Kidney (tissue), 13 donors: ENCODE measurements at regions not wholly inside any gene's neighbourhood (a gene's known extent, or its start where the extent isn't known, plus 50 kb on each side); places are given as distances from the start of the nearest gene placed in this dataset.

ENCODE experiments used
- DNase-seq, 5 donors: peaks; one replicate each; pipeline ENCODE4 v3.0.0-alpha.2; 2013 to 2020
- FAIRE-seq: peaks from 2 replicates; lab custom pipeline; 2012; peaks lifted over from hg19 to GRCh38; lab: Jason Lieb, UNC
- H3K27ac ChIP-seq, 2 donors: one replicate each; pipeline ENCODE4 v1.7.0; 2013; ENCODE audit warnings: low read depth in 2 of 2, low read length in 2 of 2, inconsistent platforms in 1 of 2
- H3K27me3 ChIP-seq: one replicate; pipeline ENCODE4 v1.7.1; 2013; ENCODE audit warnings: low read length, inconsistent platforms; ENCODE audit not compliant: control insufficient read depth, insufficient read depth
- H3K36me3 ChIP-seq, 3 donors: one replicate each; pipeline versions ENCODE4 v1.7.0 to v1.7.1; 2013; ENCODE audit warnings: low read length in 3 of 3, control low read depth in 1 of 3, inconsistent platforms in 1 of 3; ENCODE audit not compliant: insufficient read depth in 3 of 3, control insufficient read depth in 2 of 3
- H3K4me1 ChIP-seq, 3 donors: one replicate each; pipeline versions ENCODE4 v1.7.0 to v1.7.1; 2013; ENCODE audit warnings: low read length in 3 of 3, inconsistent platforms in 1 of 3, low read depth in 1 of 3; ENCODE audit not compliant: control insufficient read depth in 2 of 3, insufficient read depth in 2 of 3
- H3K4me3 ChIP-seq, 3 donors: one replicate each; pipeline versions ENCODE4 v1.7.0 to v1.8.1; 2013; ENCODE audit warnings: low read length in 3 of 3, control low read depth in 1 of 3, inconsistent platforms in 1 of 3
- H3K9ac ChIP-seq, 3 donors: one replicate each; pipeline versions ENCODE4 v1.7.0 to v1.7.1; 2013; ENCODE audit warnings: low read length in 3 of 3, control low read depth in 1 of 3, inconsistent platforms in 1 of 3
- H3K9me3 ChIP-seq, 3 donors: one replicate each; pipeline versions ENCODE4 v1.7.0 to v1.7.1; 2013; ENCODE audit warnings: low read length in 3 of 3, control low read depth in 1 of 3, inconsistent platforms in 1 of 3; ENCODE audit not compliant: control insufficient read depth in 2 of 3, insufficient read depth in 1 of 3
- intact Hi-C: fragments of 100-400 bp; cut with DNase I; formaldehyde crosslinking; loops from one replicate; pipeline ENCODE4 v1.11.1; 2022
- TF ChIP-seq, protein P1 (sequence below): IDR thresholded peaks from 3 replicates; pipeline ENCODE4 v1.5.1; 2012; ENCODE audit warnings: mild to moderate bottlenecking, moderate library complexity, borderline replicate concordance; ENCODE audit not compliant: insufficient read depth; ENCODE audit errors: extremely low read depth
- donor health status: control.
- donor health status: control.
- donor health status: control.
- donor health status: control.
- donor health status: control.
- donor health status: DM: yes; HTN: yes; CAD: no.
- donor health status: Normal renal cell carcinoma (clear cell type).

- FAIRE-seq, result no peak
Observed at GRCh38 chr3:31331278-31331677, 201.4 kb upstream of the STT3B start.

GRCh38 chr3:31341130-31341529 lies 191.6 kb upstream of the STT3B start:
- Histone ChIP-seq H3K27ac (no peak overlapping the region), H3K4me3 (no peak overlapping the region), H3K36me3 (no peaks in the 10 kb centered on the region), H3K27me3 (no peaks in the 10 kb centered on the region), H3K4me1 (no peaks in the 10 kb centered on the region), H3K9ac (no peak overlapping the region), H3K9me3 (no peaks in the 10 kb centered on the region)
- FAIRE-seq, result no peak
- TF ChIP-seq, protein P1, sequence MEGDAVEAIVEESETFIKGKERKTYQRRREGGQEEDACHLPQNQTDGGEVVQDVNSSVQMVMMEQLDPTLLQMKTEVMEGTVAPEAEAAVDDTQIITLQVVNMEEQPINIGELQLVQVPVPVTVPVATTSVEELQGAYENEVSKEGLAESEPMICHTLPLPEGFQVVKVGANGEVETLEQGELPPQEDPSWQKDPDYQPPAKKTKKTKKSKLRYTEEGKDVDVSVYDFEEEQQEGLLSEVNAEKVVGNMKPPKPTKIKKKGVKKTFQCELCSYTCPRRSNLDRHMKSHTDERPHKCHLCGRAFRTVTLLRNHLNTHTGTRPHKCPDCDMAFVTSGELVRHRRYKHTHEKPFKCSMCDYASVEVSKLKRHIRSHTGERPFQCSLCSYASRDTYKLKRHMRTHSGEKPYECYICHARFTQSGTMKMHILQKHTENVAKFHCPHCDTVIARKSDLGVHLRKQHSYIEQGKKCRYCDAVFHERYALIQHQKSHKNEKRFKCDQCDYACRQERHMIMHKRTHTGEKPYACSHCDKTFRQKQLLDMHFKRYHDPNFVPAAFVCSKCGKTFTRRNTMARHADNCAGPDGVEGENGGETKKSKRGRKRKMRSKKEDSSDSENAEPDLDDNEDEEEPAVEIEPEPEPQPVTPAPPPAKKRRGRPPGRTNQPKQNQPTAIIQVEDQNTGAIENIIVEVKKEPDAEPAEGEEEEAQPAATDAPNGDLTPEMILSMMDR, result no peak
- intact Hi-C loops, result no loop called here
- peak in 3 of 5 donors; percentile 19 to 38 (median 19) for DNase-seq

More at GRCh38 chr3:31331278-31331677, 201.4 kb upstream of the STT3B start:
- Histone ChIP-seq H3K4me3 (no peak overlapping the region), H3K27ac (no peak overlapping the region), H3K27me3 (no peaks in the 10 kb centered on the region), H3K9me3 (no peaks in the 10 kb centered on the region), H3K36me3 (no peaks in the 10 kb centered on the region), H3K9ac (no peak overlapping the region), H3K4me1 (no peaks in the 10 kb centered on the region)
- intact Hi-C loops, result no loop called here
- TF ChIP-seq, protein P1, result no peak
- DNase-seq, result no peak

- no peak overlapping the region for H3K27ac ChIP-seq
- no peak overlapping the region for H3K4me3 ChIP-seq
- no peak overlapping the region for H3K9ac ChIP-seq
- no peaks in the 10 kb centered on the region for H3K4me1 ChIP-seq
- TF ChIP-seq, protein P1, result no peak
- intact Hi-C loops, result no loop called here
- H3K27me3 ChIP-seq, result no peaks in the 10 kb centered on the region
- H3K9me3 ChIP-seq, result no peaks in the 10 kb centered on the region
- DNase-seq (no peak), FAIRE-seq (no peak)
- no peaks in the 10 kb centered on the region for H3K36me3 ChIP-seq
Observed at GRCh38 chr3:31343075-31343474, 189.7 kb upstream of the STT3B start.

DNA sequence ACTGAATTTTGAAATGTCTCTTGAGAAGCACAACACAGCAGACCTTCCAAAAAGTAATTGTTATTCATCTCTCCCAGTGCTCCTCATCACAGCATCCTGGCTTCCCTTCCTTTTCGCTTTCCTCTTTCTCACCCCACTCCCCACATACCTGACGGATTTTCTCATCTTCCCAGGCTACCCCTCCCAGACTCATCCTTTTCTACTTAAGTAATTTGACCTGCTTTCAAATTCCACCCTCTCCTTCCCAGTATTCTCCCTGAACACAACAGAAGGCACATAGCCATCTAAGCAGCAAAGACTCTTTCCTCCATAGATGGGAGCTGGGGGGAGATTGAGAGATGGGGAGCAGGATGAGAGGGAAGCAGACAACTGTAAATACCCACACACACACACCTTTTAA lies 187.1 kb upstream of the STT3B start:
- no peaks in the 10 kb centered on the region for H3K36me3 ChIP-seq
- no peak overlapping the region for H3K4me3 ChIP-seq
- H3K27ac ChIP-seq, result no peak overlapping the region
- H3K4me1 ChIP-seq, result no peaks in the 10 kb centered on the region
- no peaks in the 10 kb centered on the region for H3K27me3 ChIP-seq
- TF ChIP-seq, protein P1, result no peak
- H3K9me3 ChIP-seq, result no peaks in the 10 kb centered on the region
- intact Hi-C loops, result no loop called here
- DNase-seq, result no peak
- FAIRE-seq, result no peak
- H3K9ac ChIP-seq, result no peak overlapping the region
